OCI-LY3 (cell line): ENCODE measurements at regions not wholly inside any gene's neighbourhood (a gene's known extent, or its start where the extent isn't known, plus 50 kb on each side); places are given as distances from the start of the nearest gene placed in this dataset.
"Not testable (repeated sequence)": the region's sequence is repeated elsewhere in the genome, so short reads cannot be mapped to it uniquely, and the experiment has no call there.

Experiments used
- H2AFZ ChIP-seq: fragments of 200-600, 300-600 bp; shearing (Covaris generic); 2 replicates; pipeline ENCODE4 v1.6.0; 2014; ENCODE audit warnings: antibody characterized with exemption, low read depth, low read length
- H3K27ac ChIP-seq: fragments of 200-600, 300-600 bp; sonication (generic); 2 replicates; pipeline ENCODE4 v1.5.1; 2014; ENCODE audit warnings: mild to moderate bottlenecking, low read length, moderate library complexity, mixed read lengths
- H3K27me3 ChIP-seq: fragments of 200-600, 300-600 bp; sonication (generic); 2 replicates; pipeline ENCODE4 v1.6.1; 2014; ENCODE audit warnings: low read depth, low read length, mixed read lengths
- H3K36me3 ChIP-seq: fragments of 200-600, 300-600 bp; sonication (generic); replicated peaks from 2 replicates; pipeline ENCODE3; 2014; ENCODE audit warnings: low read depth, low read length, mixed read lengths
- H3K4me1 ChIP-seq: fragments of 300-600, 200-600 bp; sonication (generic); 2 replicates; pipeline ENCODE4 v1.6.1; 2014; ENCODE audit warnings: low read length, mixed read lengths
- H3K4me2 ChIP-seq: fragments of 200-600, 300-600 bp; sonication (generic); 2 replicates; pipeline ENCODE4 v1.6.1; 2014; ENCODE audit warnings: low read length, mixed read lengths
- H3K4me3 ChIP-seq: fragments of 300-600, 200-600 bp; sonication (generic); 2 replicates; pipeline ENCODE4 v1.5.1; 2014; ENCODE audit warnings: antibody characterized with exemption, mild to moderate bottlenecking, low read length, moderate library complexity
- H3K79me2 ChIP-seq: fragments of 300-600, 200-600 bp; shearing (Covaris generic); 2 replicates; pipeline ENCODE4 v1.6.1; 2014; ENCODE audit warnings: mild to moderate bottlenecking, low read length, mixed read lengths
- H3K9ac ChIP-seq: fragments of 300-600, 200-600 bp; shearing (Covaris generic); 2 replicates; pipeline ENCODE4 v1.6.0; 2014; ENCODE audit warnings: mild to moderate bottlenecking, low read length, moderate library complexity
- H3K9me3 ChIP-seq: fragments of 200-600, 300-600 bp; shearing (Covaris generic); 2 replicates; pipeline ENCODE4 v1.6.1; 2014; ENCODE audit warnings: low read length, mixed read lengths; ENCODE audit not compliant: insufficient read depth
- H4K20me1 ChIP-seq: fragments of 200-600, 300-600 bp; sonication (generic); 2 replicates; pipeline ENCODE4 v1.6.1; 2016; ENCODE audit warnings: low read length, mixed read lengths; ENCODE audit not compliant: insufficient read depth
- EZH2phosphoT487 ChIP-seq: fragments of 200-600 bp; shearing (Covaris generic); IDR thresholded peaks from 2 replicates; pipeline ENCODE4 v1.6.1; 2018; ENCODE audit warnings: antibody characterized with exemption, mixed run types, low read depth
- TF ChIP-seq, protein P1 (sequence below): fragments of 200-600, 300-600 bp; sonication (generic); IDR thresholded peaks from 2 replicates; pipeline ENCODE4 v1.5.1; 2014; ENCODE audit warnings: antibody characterized with exemption, low read length, low read depth

DNA sequence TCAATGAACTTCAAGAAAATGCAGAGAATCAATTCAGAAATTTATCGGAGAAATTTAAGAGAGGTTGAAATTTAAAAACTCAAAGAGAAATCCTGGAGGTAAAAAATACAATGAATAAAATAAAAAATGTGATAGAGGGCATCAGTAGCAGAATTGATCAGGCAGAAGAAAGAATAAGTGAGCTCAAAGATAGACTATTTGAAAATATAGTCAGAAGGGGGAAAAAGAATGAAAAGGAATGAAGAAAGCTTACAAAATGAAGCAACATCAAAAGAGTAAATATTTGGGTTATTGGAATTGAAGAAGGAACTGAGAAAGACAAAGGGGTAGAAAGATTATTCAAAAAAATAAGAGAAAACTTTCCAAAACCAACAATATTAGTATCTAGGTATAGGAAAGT, 291.4 kb downstream of the SH2D4B start:
- H3K9ac ChIP-seq: no peak overlapping the region
- TF ChIP-seq EZH2phosphoT487: no peak
- TF ChIP-seq, protein P1, sequence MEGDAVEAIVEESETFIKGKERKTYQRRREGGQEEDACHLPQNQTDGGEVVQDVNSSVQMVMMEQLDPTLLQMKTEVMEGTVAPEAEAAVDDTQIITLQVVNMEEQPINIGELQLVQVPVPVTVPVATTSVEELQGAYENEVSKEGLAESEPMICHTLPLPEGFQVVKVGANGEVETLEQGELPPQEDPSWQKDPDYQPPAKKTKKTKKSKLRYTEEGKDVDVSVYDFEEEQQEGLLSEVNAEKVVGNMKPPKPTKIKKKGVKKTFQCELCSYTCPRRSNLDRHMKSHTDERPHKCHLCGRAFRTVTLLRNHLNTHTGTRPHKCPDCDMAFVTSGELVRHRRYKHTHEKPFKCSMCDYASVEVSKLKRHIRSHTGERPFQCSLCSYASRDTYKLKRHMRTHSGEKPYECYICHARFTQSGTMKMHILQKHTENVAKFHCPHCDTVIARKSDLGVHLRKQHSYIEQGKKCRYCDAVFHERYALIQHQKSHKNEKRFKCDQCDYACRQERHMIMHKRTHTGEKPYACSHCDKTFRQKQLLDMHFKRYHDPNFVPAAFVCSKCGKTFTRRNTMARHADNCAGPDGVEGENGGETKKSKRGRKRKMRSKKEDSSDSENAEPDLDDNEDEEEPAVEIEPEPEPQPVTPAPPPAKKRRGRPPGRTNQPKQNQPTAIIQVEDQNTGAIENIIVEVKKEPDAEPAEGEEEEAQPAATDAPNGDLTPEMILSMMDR: no peak
- H3K9me3 ChIP-seq: no peaks in the 10 kb centered on the region
- no peak overlapping the region for H3K4me3 ChIP-seq
- H3K4me2 ChIP-seq: no peak overlapping the region
- H3K79me2 ChIP-seq: no peaks in the 10 kb centered on the region
- no peak overlapping the region for H2AFZ ChIP-seq
- H3K36me3 ChIP-seq: no peaks in the 10 kb centered on the region
- no peaks in the 10 kb centered on the region for H3K27me3 ChIP-seq
- H4K20me1 ChIP-seq: no peaks in the 10 kb centered on the region
- no peak overlapping the region for H3K27ac ChIP-seq
- H3K4me1 ChIP-seq: no peaks in the 10 kb centered on the region

GRCh38 chr10:80829562-80829961, 291.9 kb downstream of the SH2D4B start:
- Histone ChIP-seq H3K4me2 (no peak overlapping the region), H3K9me3 (no peaks in the 10 kb centered on the region), H3K4me1 (no peaks in the 10 kb centered on the region), H4K20me1 (no peaks in the 10 kb centered on the region), H3K27me3 (no peaks in the 10 kb centered on the region), H3K36me3 (no peaks in the 10 kb centered on the region), H3K27ac (no peak overlapping the region), H2AFZ (no peak overlapping the region), H3K4me3 (no peak overlapping the region), H3K9ac (no peak overlapping the region), H3K79me2 (no peaks in the 10 kb centered on the region)
- TF ChIP-seq, protein P1: no peak
- TF ChIP-seq EZH2phosphoT487: no peak

DNA sequence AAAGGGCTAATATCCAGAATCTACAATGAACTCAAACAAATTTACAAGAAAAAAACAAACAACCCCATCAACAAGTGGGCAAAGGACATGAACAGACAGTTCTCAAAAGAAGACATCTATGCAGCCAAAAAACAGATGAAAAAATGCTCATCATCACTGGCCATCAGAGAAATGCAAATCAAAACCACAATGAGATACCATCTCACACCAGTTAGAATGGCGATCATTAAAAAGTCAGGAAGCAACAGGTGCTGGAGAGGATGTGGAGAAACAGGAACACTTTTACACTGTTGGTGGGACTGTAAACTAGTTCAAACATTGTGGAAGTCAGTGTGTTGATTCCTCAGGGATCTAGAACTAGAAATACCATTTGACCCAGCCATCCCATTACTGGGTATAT, 295.0 kb downstream of the SH2D4B start:
- not testable (repeated sequence) for H3K4me1 ChIP-seq, H3K79me2 ChIP-seq, H2AFZ ChIP-seq, H3K36me3 ChIP-seq, H3K27ac ChIP-seq, H3K9ac ChIP-seq, H3K4me2 ChIP-seq, H3K27me3 ChIP-seq, H3K4me3 ChIP-seq, H4K20me1 ChIP-seq, H3K9me3 ChIP-seq

DNA sequence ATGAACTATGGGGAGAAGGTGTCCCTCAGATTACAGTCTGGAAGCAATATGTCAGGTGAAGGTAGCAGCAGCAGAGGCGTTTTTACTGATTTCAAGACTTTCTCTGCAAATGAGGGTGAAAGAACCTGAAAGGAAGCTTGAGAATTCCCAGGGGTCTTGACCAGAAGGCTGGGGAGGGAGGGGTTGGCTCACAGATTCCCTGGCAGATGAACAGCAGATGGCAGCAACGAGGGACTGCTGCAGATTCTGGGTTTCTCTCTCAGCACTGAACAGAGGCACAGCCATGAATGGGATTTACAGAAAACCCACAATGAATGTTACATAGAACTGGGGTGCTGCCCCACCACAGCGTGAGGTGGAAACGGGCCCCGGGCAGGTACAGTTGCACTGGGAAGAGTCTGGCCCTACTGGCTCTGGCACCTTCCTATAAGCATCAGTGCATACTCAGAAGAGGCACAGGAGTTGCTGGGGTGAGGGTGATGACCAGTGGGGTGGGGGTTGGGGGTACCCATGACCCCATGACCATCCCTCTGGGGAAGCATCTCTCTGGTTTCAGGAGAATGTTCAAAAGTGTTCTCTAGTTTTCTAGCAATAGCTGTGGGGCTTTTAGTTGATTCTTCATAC, 317.8 kb downstream of the SH2D4B start:
- TF ChIP-seq, protein P1: peak; percentile 51
- no peak for TF ChIP-seq EZH2phosphoT487
- Histone ChIP-seq H3K79me2 (no peaks in the 10 kb centered on the region), H3K4me1 (no peaks in the 10 kb centered on the region), H3K9ac (no peak overlapping the region), H3K4me3 (no peak overlapping the region), H3K9me3 (no peaks in the 10 kb centered on the region), H3K36me3 (no peaks in the 10 kb centered on the region), H2AFZ (no peak overlapping the region), H4K20me1 (no peaks in the 10 kb centered on the region), H3K27ac (no peak overlapping the region), H3K4me2 (no peak overlapping the region), H3K27me3 (no peaks in the 10 kb centered on the region)
